Right lobe of liver (tissue), 6 donors: ENCODE measurements at regions not wholly inside any gene's neighbourhood (a gene's known extent, or its start where the extent isn't known, plus 50 kb on each side); places are given as distances from the start of the nearest gene placed in this dataset.
A peak's percentile ranks its signal among the peaks of the same experiment; 100 is the strongest.

Source experiments
- ATAC-seq, 4 donors: fragments of 200-7000 bp; cut with Tn5 transposase; one replicate each; pipeline ENCODE4 v1.9.1; 2020; ENCODE audit warnings: mild to moderate bottlenecking in 4 of 4, moderate library complexity in 4 of 4
- DNase-seq, 3 donors: peaks; one replicate each; pipeline ENCODE4 v3.0.0-alpha.2; 2020
- H3K27ac ChIP-seq, 3 donors: fragments of 200-600 bp; one replicate each; pipeline ENCODE4 v1.8.0; 2022
- H3K27me3 ChIP-seq, 2 donors: fragments of 200-600 bp; one replicate each; pipeline ENCODE4 v1.8.0; 2022
- H3K36me3 ChIP-seq, 4 donors: fragments of 200-600 bp; sonication (generic) in 1 of 4; one replicate each; pipeline versions ENCODE4 v1.5.1 to v1.8.0; 2017 to 2022; ENCODE audit warnings: control low read depth in 1 of 4
- H3K4me1 ChIP-seq, 4 donors: fragments of 200-600 bp; sonication (generic) in 1 of 4; one replicate each; pipeline versions ENCODE4 v1.5.1 to v1.8.0; 2017 to 2022; ENCODE audit warnings: control low read depth in 1 of 4
- H3K4me3 ChIP-seq, 3 donors: fragments of 200-600 bp; one replicate each; pipeline ENCODE4 v1.8.0; 2022
- H3K9me3 ChIP-seq, 4 donors: fragments of 200-600 bp; sonication (generic) in 1 of 4; one replicate each; pipeline versions ENCODE4 v1.5.1 to v1.8.0; 2017 to 2022; ENCODE audit warnings: control low read depth in 1 of 4
- POLR2A ChIP-seq: fragments of 450-650 bp; IDR thresholded peaks from one replicate; pipeline ENCODE4 v1.6.1; 2017; ENCODE audit warnings: antibody characterized with exemption, mild to moderate bottlenecking
- WGBS: methylation state at CpG from one replicate; pipeline ENCODE4 v1.1.6; 2018; ENCODE audit warnings: low coverage, low lambda C conversion rate; ENCODE audit not compliant: insufficient coverage; ENCODE audit errors: missing lambda C conversion rate; 5-methylcytosine and 5-hydroxymethylcytosine counted together
- intact Hi-C, 2 donors: fragments of 100-400 bp; cut with DNase I; formaldehyde crosslinking; loops; one replicate each; pipeline versions ENCODE4 v1.11.2 to v1.14.1; 2022
- TF ChIP-seq, protein P1 (sequence below), 4 donors: fragments of 200-600 bp in 3 of 4; fragments of 450-650 bp in 1 of 4; IDR thresholded peaks; one replicate each; pipeline versions ENCODE4 v1.5.1 to v1.8.0; 2016 to 2022; ENCODE audit warnings: antibody characterized with exemption in 4 of 4, mild to moderate bottlenecking in 2 of 4
- donor health status: DM: no; HTN: yes; CAD: no.
- donor health status: DM: no; HTN: no; CAD: no.
- donor health status: DM: no; HTN: no; CAD: no.
- donor health status: DM: no; HTN: yes; CAD: no.
- donor health status: DM: no; HTN: yes; CAD: no.

DNA sequence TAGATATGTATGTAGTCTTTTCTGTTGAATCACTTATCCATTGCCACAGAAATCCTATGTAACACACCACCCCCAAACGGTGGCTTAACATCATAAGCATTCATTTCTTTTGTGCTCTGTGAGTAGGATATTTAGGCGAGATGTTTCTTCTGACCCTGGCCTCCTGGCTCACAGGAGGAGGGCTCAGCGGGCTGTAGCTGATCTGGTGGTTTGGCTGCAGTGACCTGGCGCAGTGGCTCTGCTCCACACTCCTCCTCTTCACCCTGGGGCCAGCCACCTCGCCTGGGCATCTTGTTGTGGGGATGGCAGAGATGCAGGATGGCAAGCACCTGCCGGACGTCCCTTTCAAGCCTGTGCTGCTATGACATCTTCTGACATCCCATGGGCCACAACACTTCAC, 147.1 kb upstream of the IRS2 start:
- Histone ChIP-seq H3K4me3 (no peak overlapping the region), H3K36me3 (no peaks in the 10 kb centered on the region), H3K9me3 (no peaks in the 10 kb centered on the region), H3K27ac (no peak overlapping the region), H3K27me3 (no peaks in the 10 kb centered on the region), H3K4me1 (no peaks in the 10 kb centered on the region)
- TF ChIP-seq, protein P1, sequence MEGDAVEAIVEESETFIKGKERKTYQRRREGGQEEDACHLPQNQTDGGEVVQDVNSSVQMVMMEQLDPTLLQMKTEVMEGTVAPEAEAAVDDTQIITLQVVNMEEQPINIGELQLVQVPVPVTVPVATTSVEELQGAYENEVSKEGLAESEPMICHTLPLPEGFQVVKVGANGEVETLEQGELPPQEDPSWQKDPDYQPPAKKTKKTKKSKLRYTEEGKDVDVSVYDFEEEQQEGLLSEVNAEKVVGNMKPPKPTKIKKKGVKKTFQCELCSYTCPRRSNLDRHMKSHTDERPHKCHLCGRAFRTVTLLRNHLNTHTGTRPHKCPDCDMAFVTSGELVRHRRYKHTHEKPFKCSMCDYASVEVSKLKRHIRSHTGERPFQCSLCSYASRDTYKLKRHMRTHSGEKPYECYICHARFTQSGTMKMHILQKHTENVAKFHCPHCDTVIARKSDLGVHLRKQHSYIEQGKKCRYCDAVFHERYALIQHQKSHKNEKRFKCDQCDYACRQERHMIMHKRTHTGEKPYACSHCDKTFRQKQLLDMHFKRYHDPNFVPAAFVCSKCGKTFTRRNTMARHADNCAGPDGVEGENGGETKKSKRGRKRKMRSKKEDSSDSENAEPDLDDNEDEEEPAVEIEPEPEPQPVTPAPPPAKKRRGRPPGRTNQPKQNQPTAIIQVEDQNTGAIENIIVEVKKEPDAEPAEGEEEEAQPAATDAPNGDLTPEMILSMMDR (IDR thresholded peaks at IDR 0.05) = no peak
- TF ChIP-seq POLR2A = no peak
- intact Hi-C loops = no loop called here
- no peak for DNase-seq
- ATAC-seq = peak in 1 of 4 donors; percentile 21
- WGBS = 68% methylated on average over 7 of the region's 7 CpGs

DNA sequence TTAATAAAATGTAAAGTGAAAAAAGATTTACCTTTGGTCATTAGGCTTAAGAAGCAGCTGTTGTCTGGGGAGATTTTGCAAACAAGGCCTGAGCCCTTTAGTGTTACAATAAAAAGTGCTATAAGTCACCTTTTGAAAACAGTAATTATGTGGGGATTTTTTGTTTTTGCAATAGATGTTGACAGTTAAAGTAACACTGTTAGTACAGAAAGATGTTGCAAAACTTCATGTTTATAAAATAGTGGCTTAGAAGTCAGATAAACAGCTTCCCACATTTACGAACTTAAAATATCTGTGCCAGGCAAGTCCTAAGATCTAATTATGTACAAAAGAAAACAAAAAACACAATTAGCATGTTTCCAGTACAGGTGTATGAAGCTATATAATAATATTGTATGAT, 138.0 kb upstream of the IRS2 start:
- H3K9me3 ChIP-seq = no peaks in the 10 kb centered on the region
- DNase-seq (no peak), ATAC-seq (peak in 1 of 4 donors; percentile 47)
- intact Hi-C loops = no loop called here
- H3K27me3 ChIP-seq = no peaks in the 10 kb centered on the region
- H3K36me3 ChIP-seq = no peaks in the 10 kb centered on the region
- 6% methylated on average over 1 of the region's 1 CpG for WGBS
- no peak overlapping the region for H3K27ac ChIP-seq
- no peak overlapping the region for H3K4me3 ChIP-seq
- no peaks in the 10 kb centered on the region for H3K4me1 ChIP-seq
- TF ChIP-seq POLR2A = no peak
- TF ChIP-seq, protein P1 (IDR thresholded peaks at IDR 0.05) = no peak

DNA sequence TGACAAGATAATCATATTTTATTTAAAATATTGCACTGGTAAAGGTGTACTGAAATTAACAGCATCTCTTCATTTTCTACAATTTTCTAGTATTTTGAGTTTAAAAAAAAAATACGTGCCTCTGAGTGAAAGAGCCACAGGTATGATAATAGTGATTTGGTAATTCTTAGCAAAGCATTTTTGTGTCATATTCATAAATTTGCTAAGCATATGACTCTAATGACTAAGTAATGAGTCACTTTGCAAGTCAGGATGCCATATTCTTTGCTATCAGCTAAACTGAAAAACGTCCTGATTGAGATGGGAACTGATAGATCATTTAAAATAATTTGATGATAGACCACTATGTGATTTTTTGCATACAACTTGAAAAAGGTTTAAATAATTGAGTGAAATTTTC, 136.1 kb upstream of the IRS2 start:
- no peak for ATAC-seq
- Histone ChIP-seq H3K27me3 (no peaks in the 10 kb centered on the region), H3K4me1 (no peaks in the 10 kb centered on the region), H3K9me3 (no peaks in the 10 kb centered on the region), H3K36me3 (no peaks in the 10 kb centered on the region), H3K27ac (no peak overlapping the region), H3K4me3 (no peak overlapping the region)
- no peak for DNase-seq
- no peak for TF ChIP-seq POLR2A
- TF ChIP-seq, protein P1 (IDR thresholded peaks at IDR 0.05) = no peak
- intact Hi-C loops = no loop called here
- WGBS = 63% methylated on average over 2 of the region's 2 CpGs

DNA sequence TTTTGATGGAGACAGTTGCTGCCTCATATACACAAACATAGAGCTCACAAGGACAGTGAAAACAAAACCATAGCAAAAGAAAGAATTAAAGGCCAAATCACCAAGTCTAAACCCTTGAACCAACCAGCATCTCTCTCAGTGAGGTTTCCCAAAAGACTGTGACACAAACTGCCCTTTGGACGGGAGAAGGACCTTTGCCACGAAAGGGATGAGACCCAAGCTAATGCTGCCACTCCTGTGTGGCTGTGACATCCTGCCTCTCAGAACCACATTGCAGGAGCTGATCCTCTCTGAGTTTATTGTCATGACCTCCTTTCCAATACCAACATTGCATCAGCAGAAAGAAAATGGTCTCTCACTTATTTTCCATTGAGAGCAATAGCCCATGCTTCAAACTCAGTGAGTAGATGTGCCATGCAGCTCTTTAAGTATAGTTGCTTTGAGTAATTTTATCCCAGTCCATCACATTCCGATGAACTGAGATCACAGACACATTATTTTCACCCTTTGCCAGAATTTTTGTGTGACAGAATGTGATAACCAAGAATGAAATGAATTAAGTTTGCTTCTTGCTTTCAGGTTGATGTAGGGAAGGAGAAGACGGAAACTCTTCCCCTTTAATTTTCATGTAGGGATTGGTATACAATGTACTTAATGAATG, 133.5 kb upstream of the IRS2 start:
- intact Hi-C loops = no loop called here
- no peaks in the 10 kb centered on the region for H3K36me3 ChIP-seq
- ATAC-seq = peak in 2 of 4 donors; percentile 73 to 78
- no peak overlapping the region for H3K4me3 ChIP-seq
- no peak overlapping the region for H3K27ac ChIP-seq
- DNase-seq = no peak
- 70% methylated on average over 3 of the region's 4 CpGs for WGBS
- H3K27me3 ChIP-seq = no peaks in the 10 kb centered on the region
- TF ChIP-seq, protein P1 (IDR thresholded peaks at IDR 0.05) = no peak
- no peak for TF ChIP-seq POLR2A
- no peaks in the 10 kb centered on the region for H3K4me1 ChIP-seq
- H3K9me3 ChIP-seq = no peaks in the 10 kb centered on the region
